Endodermal cell (in vitro differentiated cells): ENCODE measurements at regions not wholly inside any gene's neighbourhood (a gene's known extent, or its start where the extent isn't known, plus 50 kb on each side); places are given as distances from the start of the nearest gene placed in this dataset.
"Not testable (repeated sequence)": the region's sequence is repeated elsewhere in the genome, so short reads cannot be mapped to it uniquely, and the experiment has no call there.

Source experiments
- DNase-seq: peaks from one replicate; pipeline ENCODE4 v3.0.0-alpha.2; 2017
- H3K27ac ChIP-seq: 2 replicates; pipeline ENCODE4 v1.5.1; 2013; ENCODE audit warnings: mild to moderate bottlenecking, low read depth, low read length, moderate library complexity
- H3K27me3 ChIP-seq: 2 replicates; pipeline ENCODE4 v1.6.1; 2013; ENCODE audit warnings: mild to moderate bottlenecking, low read length, moderate library complexity; ENCODE audit not compliant: insufficient read depth, control insufficient read depth, poor library complexity, severe bottlenecking
- H3K36me3 ChIP-seq: 2 replicates; pipeline ENCODE4 v1.7.0; 2013; ENCODE audit warnings: mild to moderate bottlenecking, low read length, moderate library complexity; ENCODE audit not compliant: control insufficient read depth, insufficient read depth
- H3K4me1 ChIP-seq: one replicate; pipeline ENCODE4 v1.7.0; 2013; ENCODE audit warnings: low read length; ENCODE audit not compliant: control insufficient read depth, insufficient read depth
- H3K4me3 ChIP-seq: 2 replicates; pipeline ENCODE4 v1.5.1; 2013; ENCODE audit warnings: mild to moderate bottlenecking, low read length, moderate library complexity
- H3K9ac ChIP-seq: 2 replicates; pipeline ENCODE4 v1.6.1; 2013; ENCODE audit warnings: mild to moderate bottlenecking, low read length, moderate library complexity; ENCODE audit not compliant: poor library complexity, severe bottlenecking; ENCODE audit errors: extremely low read depth
- H3K9me3 ChIP-seq: 2 replicates; pipeline ENCODE4 v1.6.1; 2013; ENCODE audit warnings: mild to moderate bottlenecking, low read length, moderate library complexity; ENCODE audit not compliant: control insufficient read depth
- H3K27ac Mint-ChIP-seq: 2 replicates; pipeline ENCODE4 v1.8.0; 2020; ENCODE audit warnings: mixed read lengths
- H3K27me3 Mint-ChIP-seq: 2 replicates; pipeline ENCODE4 v1.8.0; 2021; ENCODE audit warnings: mild to moderate bottlenecking, mixed read lengths; ENCODE audit not compliant: insufficient read depth
- H3K36me3 Mint-ChIP-seq: 2 replicates; pipeline ENCODE4 v1.8.0; 2020; ENCODE audit warnings: low read depth, mixed read lengths
- H3K4me1 Mint-ChIP-seq: 2 replicates; pipeline ENCODE4 v1.8.0; 2020; ENCODE audit warnings: mixed read lengths
- H3K4me3 Mint-ChIP-seq: 2 replicates; pipeline ENCODE4 v1.8.0; 2020; ENCODE audit warnings: mild to moderate bottlenecking, moderate library complexity, mixed read lengths
- H3K9me3 Mint-ChIP-seq: 2 replicates; pipeline ENCODE4 v1.8.0; 2020; ENCODE audit warnings: mild to moderate bottlenecking, mixed read lengths
- CTCF ChIP-seq: fragments of 200-600 bp; sonication (generic); conservative IDR thresholded peaks from 2 replicates; pipeline ENCODE4 v1.5.0; 2021; ENCODE audit warnings: antibody characterized with exemption, mild to moderate bottlenecking
- WGBS, 2 experiments: methylation state at CpG; one replicate each; pipeline versions ENCODE4 v1.1.5 to v1.1.7; 2013; ENCODE audit warnings: missing lambda C conversion rate in 2 of 2, mixed read lengths in 1 of 2; ENCODE audit not compliant: insufficient coverage in 1 of 2, insufficient read length in 1 of 2; 5-methylcytosine and 5-hydroxymethylcytosine counted together

DNA sequence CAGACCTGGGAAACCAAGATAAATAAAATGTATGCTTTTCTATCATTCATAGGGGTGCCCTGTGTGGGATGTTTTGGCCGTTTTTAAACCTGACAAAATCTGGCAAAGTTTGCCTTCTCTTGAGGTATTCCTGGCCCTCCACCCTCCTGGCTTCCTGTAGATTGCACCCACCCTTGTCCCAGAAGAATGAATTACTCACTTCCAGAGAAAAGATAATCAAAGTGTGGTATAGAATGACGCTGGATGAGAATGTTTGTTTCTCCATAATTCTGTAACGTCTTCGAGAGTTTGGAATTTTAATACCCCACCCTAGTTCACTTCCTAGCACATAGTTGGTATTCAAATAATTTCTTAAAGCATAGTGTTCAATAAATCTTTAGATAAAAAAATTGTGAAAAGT is 519.7 kb upstream of the PFKP start:
- no peaks in the 10 kb centered on the region for H3K9me3 ChIP-seq
- H3K27ac ChIP-seq: no peak overlapping the region
- H3K9ac ChIP-seq: no peak overlapping the region
- Mint-ChIP-seq H3K36me3 (no peaks in the 10 kb centered on the region), H3K27me3 (no peaks in the 10 kb centered on the region), H3K9me3 (no peaks in the 10 kb centered on the region), H3K4me3 (no peak overlapping the region), H3K27ac (no peak overlapping the region), H3K4me1 (no peaks in the 10 kb centered on the region)
- H3K4me1 ChIP-seq: no peaks in the 10 kb centered on the region
- no peaks in the 10 kb centered on the region for H3K36me3 ChIP-seq
- no peak for TF ChIP-seq CTCF
- no peak overlapping the region for H3K4me3 ChIP-seq
- WGBS, 2 experiments: 75% methylated on average over 1 of the region's 4 CpGs; no CpG with 5 or more reads in 1 of the 2 experiments
- DNase-seq: no peak
- H3K27me3 ChIP-seq: no peaks in the 10 kb centered on the region

DNA sequence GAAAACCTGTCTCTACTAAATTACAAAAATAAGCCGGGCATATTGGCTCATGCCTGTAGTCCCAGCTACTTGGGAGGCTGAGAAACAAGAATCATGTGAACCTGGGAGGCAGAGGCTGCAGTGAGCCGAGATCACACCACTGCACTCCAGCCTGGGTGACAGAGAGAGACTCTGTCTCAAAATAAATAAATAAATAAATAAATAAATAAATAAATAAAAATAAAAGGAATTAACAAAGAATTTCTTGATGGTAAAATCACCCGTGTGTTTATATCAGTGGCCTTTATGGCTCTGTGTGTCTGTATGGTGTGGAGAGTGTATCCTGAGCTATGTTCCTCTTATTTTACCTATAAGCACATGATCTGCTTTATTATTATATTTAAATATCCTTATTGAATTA is 520.5 kb upstream of the PFKP start:
- not testable (repeated sequence) for H3K27me3 ChIP-seq, H3K4me3 Mint-ChIP-seq, H3K36me3 Mint-ChIP-seq, H3K27ac ChIP-seq, H3K4me1 Mint-ChIP-seq, H3K4me1 ChIP-seq, DNase-seq, H3K9me3 ChIP-seq, H3K4me3 ChIP-seq, H3K27me3 Mint-ChIP-seq, H3K36me3 ChIP-seq, H3K9me3 Mint-ChIP-seq, H3K27ac Mint-ChIP-seq, H3K9ac ChIP-seq
- 87 to 100% methylated on average over 1 to 3 of the region's 3 CpGs for WGBS, 2 experiments

DNA sequence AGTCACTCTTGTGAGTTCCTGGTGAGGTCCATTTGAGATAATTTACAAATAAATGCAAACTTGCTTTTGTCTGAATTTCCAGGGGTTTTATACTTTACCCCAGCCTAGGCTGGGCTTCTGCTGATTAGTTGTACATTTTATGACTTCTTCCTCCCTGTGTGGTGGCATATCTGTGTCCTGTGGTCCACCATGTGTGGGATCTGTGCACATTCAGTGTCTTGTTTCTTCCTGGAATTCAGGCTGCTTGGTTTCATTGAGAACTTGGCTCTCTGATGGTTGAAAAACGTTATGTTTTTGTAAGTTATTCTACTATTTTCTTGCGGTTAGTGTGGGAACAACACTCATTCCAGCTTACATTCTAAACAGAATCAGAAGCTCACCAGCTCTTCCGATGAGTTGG is 523.4 kb upstream of the PFKP start:
- no peak for TF ChIP-seq CTCF
- Histone ChIP-seq H3K9me3 (no peaks in the 10 kb centered on the region), H3K27ac (no peak overlapping the region), H3K27me3 (no peaks in the 10 kb centered on the region), H3K4me3 (no peak overlapping the region), H3K4me1 (no peaks in the 10 kb centered on the region), H3K9ac (no peak overlapping the region), H3K36me3 (no peaks in the 10 kb centered on the region)
- 94 to 96% methylated on average over 2 to 3 of the region's 3 CpGs for WGBS, 2 experiments
- Mint-ChIP-seq H3K27ac (no peak overlapping the region), H3K36me3 (no peaks in the 10 kb centered on the region), H3K9me3 (no peaks in the 10 kb centered on the region), H3K4me1 (peaks cover 5% of the 10 kb centered on the region), H3K27me3 (no peaks in the 10 kb centered on the region), H3K4me3 (no peak overlapping the region)
- no peak for DNase-seq

DNA sequence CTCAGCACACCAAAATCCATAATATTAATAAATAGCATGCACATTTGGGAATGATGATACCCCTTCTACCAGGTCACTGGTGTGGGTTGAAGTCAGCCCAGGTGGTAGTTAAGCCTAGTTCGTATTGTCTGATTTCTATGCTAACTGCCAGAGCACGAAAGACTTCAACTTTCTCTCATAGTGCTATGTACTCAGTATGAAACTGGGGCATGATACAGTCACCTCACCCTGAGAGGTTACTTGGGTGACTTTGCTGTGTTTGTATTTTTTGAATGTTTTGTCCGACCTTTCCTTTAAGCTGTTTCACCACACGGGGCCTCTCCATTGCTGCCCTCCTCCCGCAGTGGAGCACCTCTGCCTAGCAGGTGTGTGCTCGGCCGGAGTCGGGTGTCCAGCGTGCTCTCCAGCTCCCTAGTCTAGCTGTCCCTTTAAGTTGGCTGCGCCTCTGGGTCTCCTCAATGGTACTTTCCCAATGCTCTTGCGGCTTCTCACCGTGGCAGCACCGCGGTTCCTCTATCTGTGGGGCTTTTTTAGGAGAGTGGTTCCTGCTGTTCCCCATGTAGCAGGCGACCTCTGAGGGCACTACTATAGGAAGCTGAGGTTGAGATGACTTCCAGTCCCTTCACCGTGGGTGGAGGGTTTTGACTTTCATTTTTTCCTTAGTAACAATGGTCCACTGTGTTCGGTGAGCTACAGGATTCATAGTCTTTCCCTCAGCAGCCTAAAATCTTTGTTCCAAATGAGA is 524.0 kb upstream of the PFKP start:
- Mint-ChIP-seq H3K9me3 (peaks cover 2% of the 10 kb centered on the region), H3K36me3 (no peaks in the 10 kb centered on the region), H3K27me3 (no peaks in the 10 kb centered on the region), H3K4me1 (peaks cover 5% of the 10 kb centered on the region), H3K27ac (no peak overlapping the region), H3K4me3 (no peak overlapping the region)
- Histone ChIP-seq H3K9ac (no peak overlapping the region), H3K4me1 (no peaks in the 10 kb centered on the region), H3K4me3 (no peak overlapping the region), H3K9me3 (no peaks in the 10 kb centered on the region), H3K27ac (no peak overlapping the region), H3K36me3 (no peaks in the 10 kb centered on the region), H3K27me3 (no peaks in the 10 kb centered on the region)
- no peak for TF ChIP-seq CTCF
- no peak for DNase-seq
- WGBS, 2 experiments: 81 to 91% methylated on average over 12 to 17 of the region's 17 CpGs
